RWPE1 (cell line): ENCODE measurements at regions not wholly inside any gene's neighbourhood (a gene's known extent, or its start where the extent isn't known, plus 50 kb on each side); places are given as distances from the start of the nearest gene placed in this dataset.

ENCODE experiments used
- CTCF ChIA-PET: fragments of 350-600 bp; sonication (Branson Sonifier 250); formaldehyde crosslinking; extraction: SDS; loops from one replicate; lab custom pipeline; 2021; lab: Yijun Ruan, JAX
- POLR2A ChIA-PET: fragments of 400-600 bp; formaldehyde crosslinking; extraction: SDS; loops from one replicate; lab custom pipeline; 2020; ENCODE audit warnings: antibody characterized with exemption; ENCODE audit not compliant: low non-redundant PET; lab: Yijun Ruan, JAX
- DNase-seq: peaks from one replicate; pipeline ENCODE4 v3.0.0; 2012; ENCODE audit warnings: low spot score
- H3K27ac ChIP-seq: fragments of 450-650 bp; 2 replicates; pipeline ENCODE4 v1.5.1; 2017
- CTCF ChIP-seq: fragments of 450-650 bp; conservative IDR thresholded peaks from 2 replicates; pipeline ENCODE4 v1.5.1; 2017; ENCODE audit warnings: low read depth, mild to moderate bottlenecking

- ChIA-PET POLR2A (no interaction called here), CTCF (interaction anchor here (0.6 to 1.2 kb wide), 4 partner anchors 63 to 752 kb away, joined by 3 read pairs; no protein-coding TSS in a partner anchor)
- no peak overlapping the region for H3K27ac ChIP-seq
- no peak for DNase-seq
- no peak for TF ChIP-seq CTCF
Observed at GRCh38 chr11:11035331-11035730, 177.5 kb upstream of the ZBED5 start.

GRCh38 chr11:11034476-11034875 is 176.6 kb upstream of the ZBED5 start:
- ChIA-PET POLR2A (no interaction called here), CTCF (no interaction called here)
- H3K27ac ChIP-seq, result no peak overlapping the region
- DNase-seq, result no peak
- no peak for TF ChIP-seq CTCF

- TF ChIP-seq CTCF, result no peak
- CTCF ChIA-PET, result interaction anchor here (0.7 kb wide), 1 partner anchor 232 kb away, joined by 6 read pairs; no protein-coding TSS in a partner anchor
- no peak overlapping the region for H3K27ac ChIP-seq
- DNase-seq, result no peak
- POLR2A ChIA-PET, result no interaction called here
Observed at GRCh38 chr11:11032066-11032465, 174.2 kb upstream of the ZBED5 start.

- POLR2A ChIA-PET, result interaction anchor here (0.5 to 0.6 kb wide), 2 partner anchors 13 to 491 kb away, joined by 3 read pairs; no protein-coding TSS in a partner anchor
- no peak overlapping the region for H3K27ac ChIP-seq
- CTCF ChIA-PET, result interaction anchor here (0.6 to 2.7 kb wide), 5 partner anchors 9 to 759 kb away, joined by 3 to 25 read pairs (median 3); no protein-coding TSS in a partner anchor
- DNase-seq, result no peak
- no peak for TF ChIP-seq CTCF
Observed at GRCh38 chr11:11029027-11029426, 171.2 kb upstream of the ZBED5 start.

GRCh38 chr11:11028017-11028692 is 170.3 kb upstream of the ZBED5 start:
- peak; percentile 52 for DNase-seq
- peak; percentile 83 for TF ChIP-seq CTCF
- ChIA-PET POLR2A (no interaction called here), CTCF (interaction anchor here (0.5 to 2.7 kb wide), 23 partner anchors 10 to 760 kb away, joined by 3 to 25 read pairs (median 3); partner anchors contain the start of gene EIF4G2)
- no peak overlapping the region for H3K27ac ChIP-seq

GRCh38 chr11:11027288-11027687 is 169.4 kb upstream of the ZBED5 start:
- TF ChIP-seq CTCF, result no peak
- DNase-seq, result peak; percentile 41
- H3K27ac ChIP-seq, result no peak overlapping the region
- ChIA-PET POLR2A (no interaction called here), CTCF (interaction anchor here (0.9 to 2.7 kb wide), 8 partner anchors 11 to 760 kb away, joined by 3 to 25 read pairs (median 8); no protein-coding TSS in a partner anchor)
